ENCODE measurements at regions not wholly inside any gene's neighbourhood (a gene's known extent, or its start where the extent isn't known, plus 50 kb on each side); places are given as distances from the start of the nearest gene placed in this dataset.
A peak's percentile ranks its signal among the peaks of the same experiment; 100 is the strongest.

GRCh38 chr14:95465936-95466335 lies 50.5 kb downstream of the SYNE3 start (continued):
- TF ChIP-seq RB1 (IDR thresholded peaks at IDR 0.05; ENCODE audit: borderline replicate concordance) = no peak
- no peak for TF ChIP-seq HDAC2 (IDR thresholded peaks at IDR 0.05)
- TF ChIP-seq PAX8 (IDR thresholded peaks at IDR 0.05) = no peak
- TF ChIP-seq CBX3 (IDR thresholded peaks at IDR 0.05; ENCODE audit: borderline replicate concordance, low read depth) = no peak
- TF ChIP-seq JUND (IDR thresholded peaks at IDR 0.05; ENCODE audit: low read depth, low read length) = no peak
- TF ChIP-seq RUNX3 (IDR thresholded peaks at IDR 0.05; ENCODE audit: low read length) = no peak
- no peak for TF ChIP-seq TBL1XR1 (IDR thresholded peaks at IDR 0.05; ENCODE audit: low read depth, low read length)
- no peak for TF ChIP-seq POLR2A (IDR thresholded peaks at IDR 0.05; ENCODE audit: low read depth, low read length)
- no peak for TF ChIP-seq KDM1A (IDR thresholded peaks at IDR 0.05; ENCODE audit: borderline replicate concordance)

DNA sequence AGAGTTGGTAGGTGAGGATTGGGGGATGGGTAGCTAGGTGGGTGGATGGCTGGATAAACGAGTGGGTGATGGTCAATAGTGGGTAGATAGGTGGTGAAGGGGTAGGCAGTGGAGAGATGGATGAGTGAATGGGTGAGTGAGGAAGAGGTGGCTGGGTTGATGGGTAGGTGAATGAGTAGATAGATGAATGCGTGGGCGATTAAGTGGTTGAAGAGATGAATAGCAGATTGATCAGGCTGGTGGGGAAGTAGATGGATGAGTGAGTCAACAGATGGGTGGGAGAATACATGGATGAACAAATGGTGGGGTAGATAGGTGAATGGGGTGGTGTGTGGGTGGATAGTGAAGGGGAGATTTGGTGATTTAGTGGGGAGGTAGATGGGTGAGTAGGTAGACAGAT lies 51.1 kb downstream of the SYNE3 start:
- H3K4me3 ChIP-seq = no peak overlapping the region
- BruUV-seq (replicated peaks) = no TSS peak
- ATAC-seq (no peak), DNase-seq (ENCODE audit: low read depth, low spot score) (no peak), FAIRE-seq (no peak)
- H3K9ac ChIP-seq (ENCODE audit: control insufficient read depth, insufficient read depth, low read length) = no peak overlapping the region
- ChIA-PET CTCF (interaction anchor here (1.0 to 1.9 kb wide), 3 partner anchors 20 to 62 kb away, joined by 3 to 16 read pairs (median 9); no protein-coding TSS in a partner anchor), SMC1A (ENCODE audit: uncharacterized antibody, unreplicated experiment) (interaction anchor here (1.6 to 2.8 kb wide), 2 partner anchors 14 to 61 kb away, joined by 4 to 12 read pairs; no protein-coding TSS in a partner anchor), POLR2A (interaction anchor here (0.6 kb wide), 1 partner anchor 38 kb away, joined by 6 read pairs; no protein-coding TSS in a partner anchor), RAD21 (ENCODE audit: unreplicated experiment) (no interaction called here)
- no peaks in the 10 kb centered on the region for H4K20me1 ChIP-seq (ENCODE audit: control insufficient read depth, insufficient read depth)
- WGBS (ENCODE audit: insufficient coverage, insufficient replicate concordance, low lambda C conversion rate, missing lambda C conversion rate) = 50% methylated on average over 2 of the region's 3 CpGs
- H3K4me1 ChIP-seq (ENCODE audit: control insufficient read depth, insufficient read depth, low read length) = peaks cover 16% of the 10 kb centered on the region
- no peak overlapping the region for H3K4me2 ChIP-seq (ENCODE audit: control insufficient read depth, insufficient read depth)
- TF ChIP-seq HDGF (IDR thresholded peaks at IDR 0.05) = 0 out of 2 replicates have a peak, but pooled peaks have one; percentile 76
- TF ChIP-seq IRF5 (IDR thresholded peaks at IDR 0.05; ENCODE audit: borderline replicate concordance) = no peak
- no peaks in the 10 kb centered on the region for H3K79me2 ChIP-seq (ENCODE audit: control insufficient read depth, insufficient read depth, low read length)
- peaks cover 25 to 40% of the 10 kb centered on the region in 2 experiments; a peak in 3 of 4 replicates for H3K36me3 ChIP-seq (ENCODE audit: control insufficient read depth in 2 of 2, insufficient read depth in 2 of 2, low read length in 1 of 2)
- in situ Hi-C loops (cut with MboI) (no loop called here), intact Hi-C loops (cut with micrococcal nuclease; ENCODE audit: unreplicated experiment) (no loop called here)
- H3K9me3 ChIP-seq (replicated peaks; ENCODE audit: control insufficient read depth, insufficient read depth, low read length) = no peaks in the 10 kb centered on the region
- no peak overlapping the region for H3K27ac ChIP-seq (ENCODE audit: control insufficient read depth, insufficient read depth)
- H2AFZ ChIP-seq (ENCODE audit: control insufficient read depth, low read depth, low read length) = no peak overlapping the region
- no peaks in the 10 kb centered on the region for H3K27me3 ChIP-seq (replicated peaks in 1 of 2; ENCODE audit: control insufficient read depth in 2 of 2, insufficient read depth in 2 of 2, low read length in 1 of 2)

All from GM12878 (cell line).